Breast epithelium (tissue), 3 donors: ENCODE measurements at regions not wholly inside any gene's neighbourhood (a gene's known extent, or its start where the extent isn't known, plus 50 kb on each side); places are given as distances from the start of the nearest gene placed in this dataset.

Source experiments
- CTCF ChIP-seq, 3 donors: fragments of 450-650 bp; IDR thresholded peaks; one replicate each; pipeline ENCODE4 v1.5.1; 2016 to 2017; ENCODE audit warnings: antibody characterized with exemption in 3 of 3, mild to moderate bottlenecking in 3 of 3, moderate library complexity in 3 of 3
- POLR2A ChIP-seq: fragments of 450-650 bp; IDR thresholded peaks from one replicate; pipeline ENCODE4 v1.6.1; 2016; ENCODE audit warnings: antibody characterized with exemption, mild to moderate bottlenecking, moderate library complexity
- POLR2AphosphoS5 ChIP-seq, 3 donors: sonication (generic); formaldehyde crosslinking; IDR thresholded peaks; one replicate each; pipeline ENCODE4 v1.6.1; 2017; ENCODE audit warnings: antibody characterized with exemption in 3 of 3

- TF ChIP-seq CTCF (IDR thresholded peaks at IDR 0.05), result no peak
- TF ChIP-seq POLR2AphosphoS5 (IDR thresholded peaks at IDR 0.05), result no peak
- TF ChIP-seq POLR2A, result no peak
Observed at GRCh38 chr5:145307866-145308382, 527.2 kb downstream of the PRELID2 start.
